ENCODE measurements at regions not wholly inside any gene's neighbourhood (a gene's known extent, or its start where the extent isn't known, plus 50 kb on each side); places are given as distances from the start of the nearest gene placed in this dataset.
"Not testable (repeated sequence)": the region's sequence is repeated elsewhere in the genome, so short reads cannot be mapped to it uniquely, and the experiment has no call there.

GRCh38 chr10:53489335-53490182 lies 717.0 kb upstream of the MBL2 start:
- no peak for DNase-seq (ENCODE audit: low read depth)
- TF ChIP-seq CTCF (conservative IDR thresholded peaks at IDR 0.05; ENCODE audit: low read depth, low read length), result no peak
- no peak overlapping the region for H3K4me3 ChIP-seq (ENCODE audit: low read depth, low read length)

- TF ChIP-seq CTCF (conservative IDR thresholded peaks at IDR 0.05; ENCODE audit: low read depth, low read length), result no peak
- no peak for DNase-seq (ENCODE audit: low read depth)
Observed at GRCh38 chr10:53487019-53487983, 714.7 kb upstream of the MBL2 start.

GRCh38 chr10:53485422-53485821 lies 712.8 kb upstream of the MBL2 start:
- DNase-seq (ENCODE audit: low read depth); H3K4me3 ChIP-seq (ENCODE audit: low read depth, low read length): not testable (repeated sequence)

More at GRCh38 chr10:53487019-53487983, 714.7 kb upstream of the MBL2 start:
- no peak overlapping the region for H3K4me3 ChIP-seq (ENCODE audit: low read depth, low read length)

GRCh38 chr10:53479365-53479764 lies 706.8 kb upstream of the MBL2 start:
- no peak overlapping the region for H3K4me3 ChIP-seq (ENCODE audit: low read depth, low read length)
- no peak for DNase-seq (ENCODE audit: low read depth)
- no peak for TF ChIP-seq CTCF (conservative IDR thresholded peaks at IDR 0.05; ENCODE audit: low read depth, low read length)

GRCh38 chr10:53477313-53477675 lies 704.7 kb upstream of the MBL2 start:
- TF ChIP-seq CTCF (conservative IDR thresholded peaks at IDR 0.05; ENCODE audit: low read depth, low read length), result no peak
- no peak for DNase-seq (ENCODE audit: low read depth)
- H3K4me3 ChIP-seq (ENCODE audit: low read depth, low read length), result no peak overlapping the region

GRCh38 chr10:53476650-53477312 lies 704.2 kb upstream of the MBL2 start:
- H3K4me3 ChIP-seq (ENCODE audit: low read depth, low read length), result no peak overlapping the region
- no peak for DNase-seq (ENCODE audit: low read depth)
- TF ChIP-seq CTCF (conservative IDR thresholded peaks at IDR 0.05; ENCODE audit: low read depth, low read length), result no peak

GRCh38 chr10:53469383-53469782 lies 696.8 kb upstream of the MBL2 start:
- DNase-seq (ENCODE audit: low read depth), result no peak
- no peak overlapping the region for H3K4me3 ChIP-seq (ENCODE audit: low read depth, low read length)
- TF ChIP-seq CTCF (conservative IDR thresholded peaks at IDR 0.05; ENCODE audit: low read depth, low read length), result no peak
